ENCODE measurements at regions not wholly inside any gene's neighbourhood (a gene's known extent, or its start where the extent isn't known, plus 50 kb on each side); places are given as distances from the start of the nearest gene placed in this dataset.

GRCh38 chr10:78875331-78875877 is 193.4 kb upstream of the ZMIZ1 start:
- H3K4me1 ChIP-seq: no peaks in the 10 kb centered on the region
- intact Hi-C loops (cut with DNase I): no loop called here
- H3K4me3 ChIP-seq: no peak overlapping the region
- H3K9me3 ChIP-seq: peaks cover 4% of the 10 kb centered on the region
- no peaks in the 10 kb centered on the region for H3K27me3 ChIP-seq (ENCODE audit: insufficient read depth in 3 of 3, low read length in 2 of 3)
- no peak for ATAC-seq
- H3K36me3 ChIP-seq (ENCODE audit: insufficient read depth in 1 of 2, low read depth in 1 of 2): no peaks in the 10 kb centered on the region
- DNase-seq: no peak
- no peak for TF ChIP-seq CTCF (IDR thresholded peaks at IDR 0.05)
- WGBS, 3 donors: 88 to 93% (median 91%) methylated on average over 2 of the region's 2 CpGs
- no peak overlapping the region for H3K27ac ChIP-seq

- no peaks in the 10 kb centered on the region for H3K36me3 ChIP-seq (ENCODE audit: insufficient read depth in 1 of 2, low read depth in 1 of 2)
- no peak overlapping the region for H3K27ac ChIP-seq
- no peak for ATAC-seq
- no peaks in the 10 kb centered on the region for H3K27me3 ChIP-seq (ENCODE audit: insufficient read depth in 3 of 3, low read length in 2 of 3)
- DNase-seq: no peak
- H3K4me3 ChIP-seq: no peak overlapping the region
- TF ChIP-seq CTCF (IDR thresholded peaks at IDR 0.05): no peak
- 87 to 94% (median 90%) methylated on average over 4 of the region's 4 CpGs for WGBS, 3 donors
- H3K4me1 ChIP-seq: no peaks in the 10 kb centered on the region
- H3K9me3 ChIP-seq: peaks cover 4% of the 10 kb centered on the region
- intact Hi-C loops (cut with DNase I): no loop called here
These were observed 192.8 kb upstream of the ZMIZ1 start for GRCh38 chr10:78875932-78876331.

DNA sequence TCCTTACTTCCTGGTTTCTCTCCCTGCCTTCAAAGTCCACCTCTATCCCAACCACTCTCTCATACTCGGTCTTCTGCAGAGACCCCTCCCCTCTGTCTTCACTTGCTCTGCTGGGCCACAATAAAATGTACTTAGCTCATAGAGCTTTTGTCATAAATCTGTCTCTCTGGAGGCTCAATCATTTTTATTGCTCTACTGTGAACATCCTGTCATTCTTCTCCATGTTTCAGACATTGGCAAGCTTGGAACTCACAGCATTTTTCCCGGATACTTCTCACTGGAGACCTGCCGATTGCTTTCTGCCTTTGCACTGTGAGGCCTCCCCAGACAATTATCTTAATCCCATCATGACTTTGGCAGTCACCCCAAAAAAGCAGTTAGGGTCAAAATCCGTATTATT is 192.3 kb upstream of the ZMIZ1 start:
- intact Hi-C loops (cut with DNase I): no loop called here
- no peaks in the 10 kb centered on the region for H3K4me1 ChIP-seq
- H3K27ac ChIP-seq: no peak overlapping the region
- no peak overlapping the region for H3K4me3 ChIP-seq
- peaks cover 4% of the 10 kb centered on the region for H3K9me3 ChIP-seq
- ATAC-seq (no peak), DNase-seq (no peak)
- WGBS, 3 donors: 52 to 61% (median 56%) methylated on average over 4 of the region's 4 CpGs
- H3K27me3 ChIP-seq (ENCODE audit: insufficient read depth in 3 of 3, low read length in 2 of 3): no peaks in the 10 kb centered on the region
- no peak for TF ChIP-seq CTCF (IDR thresholded peaks at IDR 0.05)
- no peaks in the 10 kb centered on the region for H3K36me3 ChIP-seq (ENCODE audit: insufficient read depth in 1 of 2, low read depth in 1 of 2)

GRCh38 chr10:78879621-78880020 is 189.1 kb upstream of the ZMIZ1 start:
- no peaks in the 10 kb centered on the region for H3K4me1 ChIP-seq
- H3K4me3 ChIP-seq: no peak overlapping the region
- no peaks in the 10 kb centered on the region for H3K36me3 ChIP-seq (ENCODE audit: insufficient read depth in 1 of 2, low read depth in 1 of 2)
- ATAC-seq: no peak
- H3K27me3 ChIP-seq (ENCODE audit: insufficient read depth in 3 of 3, low read length in 2 of 3): no peaks in the 10 kb centered on the region
- H3K27ac ChIP-seq: no peak overlapping the region
- intact Hi-C loops (cut with DNase I): no loop called here
- WGBS, 3 donors: 73 to 90% (median 87%) methylated on average over 3 of the region's 3 CpGs
- peaks cover 4% of the 10 kb centered on the region for H3K9me3 ChIP-seq
- DNase-seq: no peak
- no peak for TF ChIP-seq CTCF (IDR thresholded peaks at IDR 0.05)

GRCh38 chr10:78886129-78886528 is 182.6 kb upstream of the ZMIZ1 start:
- no peak overlapping the region for H3K4me3 ChIP-seq
- no peak for TF ChIP-seq CTCF (IDR thresholded peaks at IDR 0.05)
- intact Hi-C loops (cut with DNase I): no loop called here
- H3K4me1 ChIP-seq: no peaks in the 10 kb centered on the region
- no peaks in the 10 kb centered on the region for H3K27me3 ChIP-seq (ENCODE audit: insufficient read depth in 3 of 3, low read length in 2 of 3)
- ATAC-seq (no peak), DNase-seq (no peak)
- no peaks in the 10 kb centered on the region for H3K36me3 ChIP-seq (ENCODE audit: insufficient read depth in 1 of 2, low read depth in 1 of 2)
- peaks cover 13% of the 10 kb centered on the region for H3K9me3 ChIP-seq
- H3K27ac ChIP-seq: no peak overlapping the region
